ENCODE measurements at regions not wholly inside any gene's neighbourhood (a gene's known extent, or its start where the extent isn't known, plus 50 kb on each side); places are given as distances from the start of the nearest gene placed in this dataset.

DNA sequence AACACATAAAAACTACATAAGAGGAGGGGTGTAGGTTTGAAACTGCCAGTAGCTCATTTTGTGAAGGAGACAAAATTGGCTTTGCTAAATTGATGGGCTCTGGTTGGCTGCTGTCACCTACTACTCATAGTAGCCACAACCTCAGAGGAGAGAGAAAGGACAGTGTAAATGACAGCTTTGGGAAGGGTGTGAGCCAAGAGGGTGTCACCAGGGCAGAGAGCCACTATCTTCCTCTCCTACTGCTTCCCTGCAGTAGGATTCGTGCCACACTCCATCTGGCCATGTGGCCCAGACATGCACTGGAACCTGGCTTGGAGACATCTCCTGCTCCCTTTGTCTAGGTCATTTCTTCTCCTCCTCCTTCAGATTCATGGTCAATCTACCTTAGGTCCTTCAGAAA is 455.9 kb downstream of the ENC1 start:
- H3K9me3 ChIP-seq, result peaks cover 4% of the 10 kb centered on the region; the same call in 1 of the 2 replicates
- TF ChIP-seq Cebpa-rat (IDR thresholded peaks at IDR 0.05), result no peak
- no peaks in the 10 kb centered on the region for H4K20me1 ChIP-seq
- no peaks in the 10 kb centered on the region for H3K36me3 ChIP-seq
- no peak overlapping the region for H3K4me2 ChIP-seq
- H3K27ac ChIP-seq, result no peak overlapping the region
- no peak overlapping the region for H3K9ac ChIP-seq
- no peaks in the 10 kb centered on the region for H3K4me1 ChIP-seq
- no peaks in the 10 kb centered on the region for H3K27me3 ChIP-seq
- no peak overlapping the region for H3K4me3 ChIP-seq

DNA sequence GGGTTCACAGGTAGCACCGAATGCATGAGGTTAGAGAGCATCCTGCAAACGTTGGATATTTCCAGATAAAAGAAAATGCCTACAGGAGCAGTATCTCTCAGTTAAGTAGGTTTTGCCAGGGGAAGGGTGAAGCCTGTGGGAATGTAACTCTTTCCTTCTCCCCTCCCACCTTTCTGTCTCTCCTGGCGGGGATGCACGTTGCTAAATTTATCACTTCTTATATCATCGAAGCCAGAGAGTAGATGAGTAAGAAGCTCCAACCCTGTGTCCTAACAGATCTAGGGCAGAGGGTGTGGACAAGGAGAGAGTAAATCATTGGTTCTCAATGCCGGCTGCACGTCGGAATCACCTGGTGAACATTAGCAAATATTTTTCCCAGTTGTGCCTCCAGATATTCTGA is 457.5 kb downstream of the ENC1 start:
- no peaks in the 10 kb centered on the region for H4K20me1 ChIP-seq
- no peaks in the 10 kb centered on the region for H3K27me3 ChIP-seq
- H3K4me1 ChIP-seq, result no peaks in the 10 kb centered on the region
- H3K9ac ChIP-seq, result no peak overlapping the region
- no peak overlapping the region for H3K4me2 ChIP-seq
- H3K36me3 ChIP-seq, result no peaks in the 10 kb centered on the region
- H3K9me3 ChIP-seq, result no peaks in the 10 kb centered on the region
- H3K27ac ChIP-seq, result no peak overlapping the region
- no peak overlapping the region for H3K4me3 ChIP-seq
- TF ChIP-seq Cebpa-rat (IDR thresholded peaks at IDR 0.05), result no peak

DNA sequence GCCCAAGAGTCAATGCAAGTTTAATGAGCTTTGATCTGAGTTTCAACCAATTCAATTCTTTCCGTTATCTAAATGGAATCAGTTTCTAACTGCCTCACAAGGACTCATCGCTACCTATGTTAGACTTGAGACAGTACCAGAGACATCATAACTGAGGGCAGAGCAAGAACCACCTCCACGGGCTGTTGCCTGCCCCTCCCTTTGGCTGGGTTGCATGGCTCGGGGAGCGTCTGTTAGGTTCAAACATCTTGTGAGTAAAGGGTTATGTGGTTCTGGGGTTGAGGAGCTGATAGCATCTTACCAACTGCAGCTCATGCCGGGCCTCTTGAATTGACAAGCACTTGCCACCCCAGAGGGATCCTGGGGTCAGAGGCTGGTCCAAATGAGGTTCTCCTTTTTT is 457.9 kb downstream of the ENC1 start:
- Histone ChIP-seq H3K9ac (no peak overlapping the region), H3K9me3 (no peaks in the 10 kb centered on the region), H3K4me3 (no peak overlapping the region), H4K20me1 (no peaks in the 10 kb centered on the region), H3K4me2 (no peak overlapping the region), H3K27me3 (no peaks in the 10 kb centered on the region), H3K4me1 (no peaks in the 10 kb centered on the region), H3K27ac (no peak overlapping the region), H3K36me3 (no peaks in the 10 kb centered on the region)
- no peak for TF ChIP-seq Cebpa-rat (IDR thresholded peaks at IDR 0.05)

DNA sequence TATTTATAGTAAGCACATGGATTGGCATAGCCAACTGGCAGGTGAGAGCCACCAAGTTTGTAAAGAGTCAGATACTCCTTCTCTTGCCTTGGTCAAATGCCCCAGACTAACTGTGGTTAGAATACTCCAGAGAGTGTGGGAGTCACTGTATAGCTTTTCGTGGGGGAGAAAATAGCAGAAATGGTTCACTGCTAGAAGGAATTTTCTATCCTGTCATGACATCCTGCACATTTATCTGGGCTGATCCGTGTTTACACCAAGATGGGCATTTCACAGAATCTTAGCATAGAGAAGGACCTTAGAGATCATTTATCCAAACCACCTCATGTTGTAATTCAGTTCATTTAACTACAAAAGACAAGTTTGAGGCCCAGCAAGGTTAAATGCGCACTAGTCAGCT is 460.8 kb downstream of the ENC1 start:
- Histone ChIP-seq H3K36me3 (no peaks in the 10 kb centered on the region), H3K27me3 (no peaks in the 10 kb centered on the region), H3K4me1 (no peaks in the 10 kb centered on the region)

DNA sequence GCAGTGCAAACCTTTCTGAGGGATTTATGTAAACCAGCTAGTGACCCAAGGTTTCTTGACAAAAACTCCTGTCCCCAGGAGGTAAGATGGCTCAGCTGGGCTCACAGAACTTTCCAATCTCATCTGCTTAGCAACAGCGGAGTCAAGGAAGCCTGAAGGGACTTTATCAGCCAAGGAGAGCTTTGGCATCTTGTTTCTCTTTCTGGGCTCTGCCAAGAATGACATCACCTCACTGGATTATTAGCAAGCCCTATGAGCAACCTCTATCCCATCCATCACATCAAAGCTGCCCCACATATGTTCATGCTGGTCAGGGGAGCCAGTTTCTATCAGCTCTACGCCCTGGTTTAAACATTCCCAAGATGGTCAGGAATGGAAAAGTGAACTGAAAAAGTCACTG is 461.3 kb downstream of the ENC1 start:
- no peaks in the 10 kb centered on the region for H3K9me3 ChIP-seq
- no peak overlapping the region for H3K27ac ChIP-seq
- no peak overlapping the region for H3K4me3 ChIP-seq
- H3K27me3 ChIP-seq, result no peaks in the 10 kb centered on the region
- TF ChIP-seq Cebpa-rat (IDR thresholded peaks at IDR 0.05), result no peak
- H3K36me3 ChIP-seq, result no peaks in the 10 kb centered on the region
- H3K9ac ChIP-seq, result no peak overlapping the region
- no peaks in the 10 kb centered on the region for H3K4me1 ChIP-seq
- H3K4me2 ChIP-seq, result no peak overlapping the region
- H4K20me1 ChIP-seq, result no peaks in the 10 kb centered on the region

More for the DNA sequence above, 460.8 kb downstream of the ENC1 start:
- Histone ChIP-seq H3K4me3 (no peak overlapping the region), H3K9me3 (no peaks in the 10 kb centered on the region), H3K9ac (no peak overlapping the region), H3K4me2 (no peak overlapping the region), H4K20me1 (no peaks in the 10 kb centered on the region), H3K27ac (no peak overlapping the region)
- no peak for TF ChIP-seq Cebpa-rat (IDR thresholded peaks at IDR 0.05)

DNA sequence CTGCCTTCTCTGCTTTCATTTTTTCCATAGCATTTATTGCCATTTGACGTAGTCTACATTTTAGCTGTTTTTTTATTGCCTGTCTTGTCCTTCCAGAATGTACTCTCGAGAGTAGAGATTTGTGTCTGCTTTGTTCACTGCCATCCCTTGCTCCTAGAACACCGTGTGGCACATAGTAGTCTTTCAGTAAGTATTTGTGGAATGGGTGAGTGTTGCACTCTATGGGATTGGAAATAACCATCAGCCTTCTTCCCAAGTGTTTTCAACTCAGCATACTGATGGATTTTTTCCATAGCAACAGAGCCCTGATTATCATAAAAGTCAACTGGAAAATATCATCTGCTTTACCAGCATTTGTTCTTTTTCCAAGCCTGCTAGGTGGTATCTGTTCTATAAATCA is 462.6 kb downstream of the ENC1 start:
- Histone ChIP-seq H3K27me3 (no peaks in the 10 kb centered on the region), H4K20me1 (no peaks in the 10 kb centered on the region), H3K36me3 (no peaks in the 10 kb centered on the region), H3K4me1 (0 out of 2 replicates have a peak, but pooled peaks cover under 1% of the 10 kb centered on the region), H3K4me3 (no peak overlapping the region), H3K9ac (no peak overlapping the region), H3K27ac (no peak overlapping the region), H3K9me3 (no peaks in the 10 kb centered on the region), H3K4me2 (no peak overlapping the region)
- no peak for TF ChIP-seq Cebpa-rat (IDR thresholded peaks at IDR 0.05)

DNA sequence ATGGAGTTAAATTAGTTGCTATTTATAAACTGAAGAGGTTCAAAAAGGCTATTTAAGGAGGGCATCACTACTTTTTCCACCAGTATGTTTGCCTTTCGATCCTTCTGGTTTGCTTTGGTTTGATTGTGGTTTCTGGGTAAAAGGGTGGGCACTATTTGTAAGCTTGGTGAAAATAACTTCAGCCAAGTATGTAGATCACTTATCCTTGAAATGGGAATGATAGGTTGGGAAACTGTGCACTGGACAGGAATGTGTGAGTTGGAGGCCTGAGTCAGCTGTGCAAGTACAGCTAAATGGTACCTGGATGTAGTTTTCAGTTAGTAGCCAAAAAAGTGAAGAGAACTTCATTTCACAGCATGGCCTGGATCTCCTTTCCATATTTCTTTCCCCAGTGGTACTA is 466.2 kb downstream of the ENC1 start:
- no peaks in the 10 kb centered on the region for H3K9me3 ChIP-seq
- H3K4me2 ChIP-seq, result no peak overlapping the region
- no peaks in the 10 kb centered on the region for H4K20me1 ChIP-seq
- H3K9ac ChIP-seq, result no peak overlapping the region
- no peaks in the 10 kb centered on the region for H3K27me3 ChIP-seq
- H3K36me3 ChIP-seq, result no peaks in the 10 kb centered on the region
- no peak overlapping the region for H3K4me3 ChIP-seq
- 0 out of 2 replicates have a peak, but pooled peaks cover 6% of the 10 kb centered on the region for H3K4me1 ChIP-seq
- H3K27ac ChIP-seq, result no peak overlapping the region
- no peak for TF ChIP-seq Cebpa-rat (IDR thresholded peaks at IDR 0.05)

DNA sequence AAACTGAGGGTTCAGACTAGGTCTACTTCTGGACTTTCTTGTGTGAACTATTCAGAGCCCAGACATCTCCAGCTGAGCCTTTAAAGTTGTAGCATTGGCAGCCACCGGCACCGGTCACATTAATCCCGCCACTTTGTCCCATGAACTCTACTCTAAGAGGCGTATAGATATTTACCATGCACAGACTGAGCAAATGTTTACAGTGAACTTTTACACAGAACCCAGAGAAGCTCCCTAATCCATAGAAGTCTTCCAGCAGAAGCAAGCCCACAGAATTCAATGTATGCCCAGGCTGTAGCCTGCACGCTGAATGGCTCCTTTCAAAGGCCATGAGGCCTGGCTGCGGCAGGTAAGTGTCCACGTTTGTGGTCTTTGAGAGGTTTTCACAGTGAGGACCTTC is 466.9 kb downstream of the ENC1 start:
- Histone ChIP-seq H3K27ac (no peak overlapping the region), H3K4me1 (0 out of 2 replicates have a peak, but pooled peaks cover 6% of the 10 kb centered on the region), H3K4me2 (no peak overlapping the region), H3K9ac (no peak overlapping the region), H3K36me3 (no peaks in the 10 kb centered on the region), H3K27me3 (no peaks in the 10 kb centered on the region), H3K4me3 (no peak overlapping the region), H3K9me3 (no peaks in the 10 kb centered on the region), H4K20me1 (no peaks in the 10 kb centered on the region)
- TF ChIP-seq Cebpa-rat (IDR thresholded peaks at IDR 0.05), result no peak

DNA sequence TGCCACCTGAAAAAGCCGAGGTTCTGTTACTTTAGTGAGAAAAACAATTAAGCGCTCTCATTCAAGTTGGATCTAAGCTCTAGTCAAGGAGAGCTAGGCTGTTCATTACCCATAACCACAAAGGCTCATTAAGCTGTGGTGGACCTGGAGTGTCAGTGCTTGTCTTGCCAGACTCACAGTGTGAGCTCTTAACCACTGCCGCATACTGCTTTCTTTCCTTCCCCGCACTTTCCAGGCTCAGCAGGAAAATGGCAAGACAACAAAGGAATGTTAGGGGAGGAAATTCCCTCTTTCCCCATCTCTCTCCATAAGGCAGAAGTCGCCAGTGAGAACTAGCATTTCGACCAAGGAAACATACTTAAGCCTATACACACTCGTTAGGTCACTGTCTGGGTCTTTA is 467.3 kb downstream of the ENC1 start:
- H3K4me3 ChIP-seq, result no peak overlapping the region
- no peak overlapping the region for H3K27ac ChIP-seq
- no peaks in the 10 kb centered on the region for H3K36me3 ChIP-seq
- no peak overlapping the region for H3K9ac ChIP-seq
- TF ChIP-seq Cebpa-rat (IDR thresholded peaks at IDR 0.05), result no peak
- 0 out of 2 replicates have a peak, but pooled peaks cover 6% of the 10 kb centered on the region for H3K4me1 ChIP-seq
- no peaks in the 10 kb centered on the region for H3K27me3 ChIP-seq
- no peaks in the 10 kb centered on the region for H4K20me1 ChIP-seq
- H3K4me2 ChIP-seq, result peak overlapping the region; percentile 29; the same call in 1 of the 2 replicates
- H3K9me3 ChIP-seq, result no peaks in the 10 kb centered on the region

DNA sequence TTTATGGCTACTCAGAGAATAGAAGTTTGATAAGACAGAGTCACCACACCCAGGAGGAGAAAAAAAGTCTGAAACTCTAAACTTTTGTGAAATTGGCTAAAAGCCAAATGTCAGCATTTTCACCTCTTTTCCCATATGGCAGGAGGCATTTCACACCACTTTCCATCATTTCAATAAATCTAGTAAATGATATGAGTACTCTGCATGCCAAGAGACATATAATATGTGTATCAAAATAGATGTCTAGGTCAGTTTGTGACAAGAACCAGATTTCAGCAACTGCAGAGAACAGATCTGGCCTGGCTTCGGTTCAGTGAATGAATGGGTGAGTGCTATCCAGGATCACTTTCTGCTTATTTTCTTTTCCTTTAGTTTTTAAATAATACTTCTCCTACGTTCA is 470.8 kb downstream of the ENC1 start:
- H4K20me1 ChIP-seq, result no peaks in the 10 kb centered on the region
- H3K27ac ChIP-seq, result no peak overlapping the region
- no peak overlapping the region for H3K4me2 ChIP-seq
- no peaks in the 10 kb centered on the region for H3K27me3 ChIP-seq
- 0 out of 2 replicates have a peak, but pooled peaks cover 6% of the 10 kb centered on the region for H3K4me1 ChIP-seq
- H3K4me3 ChIP-seq, result no peak overlapping the region
- TF ChIP-seq Cebpa-rat (IDR thresholded peaks at IDR 0.05), result no peak
- H3K36me3 ChIP-seq, result no peaks in the 10 kb centered on the region
- H3K9me3 ChIP-seq, result no peaks in the 10 kb centered on the region
- no peak overlapping the region for H3K9ac ChIP-seq

DNA sequence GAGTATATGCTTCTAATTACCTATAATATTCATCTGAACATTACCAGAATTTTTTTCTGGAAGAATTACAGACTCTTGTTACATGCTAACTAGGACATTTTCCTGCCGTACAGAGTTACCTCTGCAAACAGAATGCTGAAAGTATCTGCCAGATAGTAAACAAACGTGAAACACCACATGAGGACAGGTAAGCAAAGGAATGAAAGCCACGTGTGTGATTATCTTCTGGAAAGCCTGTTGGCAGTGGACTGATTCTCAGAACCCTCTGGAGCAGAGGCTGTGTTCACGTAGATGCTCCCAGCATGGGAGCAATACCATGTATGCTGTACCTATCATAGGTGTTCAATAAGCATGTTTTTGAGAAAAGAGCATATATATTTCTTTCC is 472.6 kb downstream of the ENC1 start:
- Histone ChIP-seq H3K27ac (no peak overlapping the region), H3K36me3 (no peaks in the 10 kb centered on the region), H3K9me3 (no peaks in the 10 kb centered on the region), H3K27me3 (no peaks in the 10 kb centered on the region), H4K20me1 (no peaks in the 10 kb centered on the region), H3K4me1 (0 out of 2 replicates have a peak, but pooled peaks cover 5% of the 10 kb centered on the region), H3K4me3 (no peak overlapping the region), H3K9ac (no peak overlapping the region), H3K4me2 (no peak overlapping the region)
- no peak for TF ChIP-seq Cebpa-rat (IDR thresholded peaks at IDR 0.05)
